HL-60 (cell line): ENCODE measurements at regions not wholly inside any gene's neighbourhood (a gene's known extent, or its start where the extent isn't known, plus 50 kb on each side); places are given as distances from the start of the nearest gene placed in this dataset.

Experiments
- DNase-seq, 2 experiments: peaks; one replicate each; pipeline ENCODE4 v3.0.0-alpha.2; 2010 to 2020; ENCODE audit warnings: low read depth in 1 of 2, low spot score in 1 of 2
- H3K27ac ChIP-seq: fragments of 250-450 bp; sonication (Bioruptor Pico); replicated peaks from 2 replicates; pipeline ENCODE4 v1.5.1; 2020; ENCODE audit warnings: mild to moderate bottlenecking, moderate library complexity
- H3K27me3 ChIP-seq: fragments of 250-450 bp; sonication (Bioruptor Pico); 2 replicates; pipeline ENCODE4 v1.5.1; 2021; ENCODE audit warnings: mild to moderate bottlenecking, moderate library complexity; ENCODE audit not compliant: insufficient read depth, poor library complexity, severe bottlenecking
- H3K4me3 ChIP-seq: replicated peaks from 2 replicates; pipeline ENCODE4 v1.5.1; 2011; ENCODE audit warnings: mild to moderate bottlenecking, control low read depth, low read length; ENCODE audit not compliant: insufficient read depth
- CTCF ChIP-seq: IDR thresholded peaks from one replicate; pipeline ENCODE4 v1.5.1; 2011; ENCODE audit warnings: low read length, control low read depth, inconsistent platforms; ENCODE audit not compliant: insufficient read depth
- GABPA ChIP-seq: IDR thresholded peaks from 2 replicates; pipeline ENCODE4 v1.6.1; 2012; ENCODE audit warnings: low read depth
- POLR2AphosphoS5 ChIP-seq: IDR thresholded peaks from 2 replicates; pipeline ENCODE4 v1.6.1; 2012; ENCODE audit warnings: low read depth
- REST ChIP-seq: IDR thresholded peaks from 2 replicates; pipeline ENCODE4 v1.6.1; 2012; ENCODE audit warnings: low read depth; ENCODE audit not compliant: insufficient replicate concordance
- SPI1 ChIP-seq: IDR thresholded peaks from 2 replicates; pipeline ENCODE4 v1.6.1; 2012; ENCODE audit warnings: low read depth, mild to moderate bottlenecking, borderline replicate concordance

GRCh38 chr6:169984181-169985120 is 233.0 kb downstream of the ERMARD start:
- Histone ChIP-seq H3K27ac (no peak overlapping the region), H3K27me3 (no peaks in the 10 kb centered on the region), H3K4me3 (no peak overlapping the region)
- DNase-seq: no peak
- no peak for TF ChIP-seq POLR2AphosphoS5
- no peak for TF ChIP-seq GABPA
- TF ChIP-seq REST: no peak
- TF ChIP-seq CTCF: no peak
- TF ChIP-seq SPI1: no peak; the same call in 1 of the 2 replicates

- no peak overlapping the region for H3K27ac ChIP-seq
- no peak overlapping the region for H3K4me3 ChIP-seq
- DNase-seq: no peak
- H3K27me3 ChIP-seq: no peaks in the 10 kb centered on the region
- TF ChIP-seq CTCF (no peak), POLR2AphosphoS5 (no peak), REST (no peak), SPI1 (no peak), GABPA (no peak)
Measured at GRCh38 chr6:169983651-169984050, 232.2 kb downstream of the ERMARD start.

GRCh38 chr6:169982461-169983386 is 231.3 kb downstream of the ERMARD start:
- no peak for DNase-seq
- Histone ChIP-seq H3K27ac (no peak overlapping the region), H3K4me3 (no peak overlapping the region), H3K27me3 (no peaks in the 10 kb centered on the region)
- no peak for TF ChIP-seq SPI1
- no peak for TF ChIP-seq CTCF
- TF ChIP-seq POLR2AphosphoS5: no peak
- TF ChIP-seq REST: no peak
- TF ChIP-seq GABPA: no peak
